Stimulated activated CD4-positive, alpha-beta T cell treated with anti-CD3 and anti-CD28 coated beads, Interleukin-2, amount 100 ng/mL, for 4 hours (primary cell): ENCODE measurements at regions not wholly inside any gene's neighbourhood (a gene's known extent, or its start where the extent isn't known, plus 50 kb on each side); places are given as distances from the start of the nearest gene placed in this dataset.
"Not testable (repeated sequence)": the region's sequence is repeated elsewhere in the genome, so short reads cannot be mapped to it uniquely, and the experiment has no call there.

Source experiments
- DNase-seq: peaks from one replicate; pipeline ENCODE4 v3.0.0-alpha.2; 2020; ENCODE audit warnings: low read depth

DNA sequence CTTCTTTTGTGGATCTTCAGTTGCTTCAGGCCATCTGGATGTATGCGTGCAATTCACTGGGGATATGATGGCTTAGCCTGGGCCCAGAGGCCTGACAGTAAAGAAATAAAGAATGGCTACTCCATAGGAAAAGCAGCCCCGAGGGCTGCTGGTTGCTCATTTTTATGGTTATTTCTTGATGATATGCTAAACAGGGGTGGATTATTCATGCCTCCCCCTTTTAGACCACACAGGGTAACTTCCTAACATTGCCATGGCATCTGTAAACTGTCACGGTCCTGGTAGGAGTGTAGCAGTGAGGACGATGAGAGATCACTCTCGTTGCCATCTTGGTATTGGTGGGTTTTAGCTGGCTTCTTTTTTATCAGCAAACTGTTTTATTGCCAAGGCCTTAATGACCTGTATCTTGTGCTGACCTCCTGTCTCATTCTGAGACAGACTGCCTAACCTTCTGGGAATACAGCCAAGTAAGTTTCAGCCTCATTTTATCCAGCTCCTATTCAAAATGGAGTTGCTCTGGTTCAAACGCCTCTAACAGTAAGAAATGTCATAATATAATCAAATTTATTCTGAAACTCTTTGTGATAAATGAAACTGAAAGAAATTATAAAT lies 60.5 kb downstream of the DSEL start:
- DNase-seq: no peak

DNA sequence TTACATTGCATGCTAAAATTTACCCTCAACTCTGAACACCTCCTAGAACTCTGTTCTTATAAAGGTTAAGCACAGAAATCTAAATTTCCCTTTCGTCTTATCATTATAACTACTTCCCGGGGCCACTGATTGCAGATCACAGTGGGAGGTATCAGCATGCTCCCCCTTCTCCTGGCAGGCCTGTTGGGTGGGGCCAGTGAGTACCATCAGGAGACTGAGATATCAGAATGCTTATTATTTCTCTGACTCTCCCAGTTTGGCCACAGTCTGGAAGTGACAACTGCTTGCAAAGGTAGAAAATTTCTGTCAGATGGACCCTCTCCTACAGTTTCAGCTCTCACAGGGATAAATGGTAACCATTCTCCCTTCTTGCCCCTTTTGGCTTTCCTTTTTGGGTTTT lies 62.6 kb downstream of the DSEL start:
- DNase-seq: no peak

DNA sequence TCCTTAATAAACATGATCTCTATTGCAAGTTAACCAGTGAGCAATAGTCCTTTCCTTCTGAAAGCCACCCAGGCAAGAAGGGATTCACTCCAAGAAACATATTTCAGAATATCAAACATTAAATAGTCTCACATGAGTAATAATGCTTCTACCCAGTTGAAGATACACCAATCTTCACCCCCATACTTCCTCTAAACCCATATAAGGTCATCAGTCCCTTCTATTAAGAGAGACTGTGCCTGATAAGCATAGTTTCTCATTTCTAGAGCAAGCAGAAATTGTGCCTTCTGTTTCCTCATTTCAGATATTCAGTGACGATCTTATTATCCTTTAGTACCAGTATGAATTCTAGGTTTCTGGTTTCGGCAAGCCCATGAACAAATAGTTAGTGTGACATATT lies 64.6 kb downstream of the DSEL start:
- no peak for DNase-seq

DNA sequence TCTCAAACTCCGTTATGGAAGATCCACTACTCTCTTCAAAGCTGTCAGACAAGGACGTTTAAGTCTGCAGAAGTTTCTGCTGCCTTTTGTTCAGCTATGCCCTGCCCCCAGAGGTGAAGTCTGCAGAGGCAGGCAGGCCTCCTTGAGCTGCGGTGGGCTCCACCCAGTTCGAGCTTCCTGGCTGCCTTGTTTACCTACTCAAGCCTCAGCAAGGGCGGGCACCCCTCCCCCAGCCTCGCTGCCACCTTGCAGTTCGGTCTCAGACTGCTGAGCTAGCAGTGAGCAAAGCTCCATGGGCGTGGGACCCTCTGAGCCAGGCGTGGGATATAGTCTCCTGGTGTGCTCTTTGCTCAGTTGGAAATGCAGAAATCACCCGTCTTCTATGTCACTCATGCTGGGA lies 65.4 kb downstream of the DSEL start:
- not testable (repeated sequence) for DNase-seq

DNA sequence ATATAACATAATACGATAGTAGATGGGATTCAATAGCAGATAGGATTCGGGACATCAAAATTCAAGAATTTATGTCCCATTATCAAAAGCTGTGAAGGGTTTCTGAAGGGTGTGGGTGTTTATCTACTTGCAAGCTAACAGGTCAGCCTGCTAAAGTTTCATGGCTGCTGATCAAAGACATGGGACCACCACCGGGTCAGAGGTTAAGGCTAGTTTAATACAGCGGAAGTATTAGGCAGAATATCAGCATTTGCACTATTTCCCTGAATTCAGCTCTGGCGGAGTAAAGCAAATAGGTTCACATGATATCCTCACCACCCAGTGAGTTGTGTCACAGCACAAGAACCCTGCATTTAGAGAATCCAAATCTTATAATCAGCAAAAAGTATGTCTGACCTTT lies 82.5 kb downstream of the DSEL start:
- DNase-seq: no peak

DNA sequence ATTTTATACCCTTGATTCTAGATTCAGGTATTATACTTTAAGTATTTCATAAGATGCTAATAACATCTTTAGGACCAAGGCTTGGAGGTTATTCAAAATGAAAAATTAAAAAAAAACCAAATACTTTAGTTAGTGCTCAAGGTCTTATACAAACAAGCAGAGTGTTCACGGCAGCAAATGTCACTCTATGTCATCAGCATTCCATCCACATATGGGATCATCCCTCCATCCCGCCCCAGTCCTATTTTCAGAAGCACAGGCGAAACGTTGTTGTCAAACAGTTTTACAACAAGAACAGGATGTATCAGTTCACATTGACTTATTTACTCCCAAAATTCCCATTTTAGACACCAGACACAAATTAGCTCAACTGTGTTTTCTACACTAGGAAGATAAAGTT lies 83.7 kb downstream of the DSEL start:
- no peak for DNase-seq

DNA sequence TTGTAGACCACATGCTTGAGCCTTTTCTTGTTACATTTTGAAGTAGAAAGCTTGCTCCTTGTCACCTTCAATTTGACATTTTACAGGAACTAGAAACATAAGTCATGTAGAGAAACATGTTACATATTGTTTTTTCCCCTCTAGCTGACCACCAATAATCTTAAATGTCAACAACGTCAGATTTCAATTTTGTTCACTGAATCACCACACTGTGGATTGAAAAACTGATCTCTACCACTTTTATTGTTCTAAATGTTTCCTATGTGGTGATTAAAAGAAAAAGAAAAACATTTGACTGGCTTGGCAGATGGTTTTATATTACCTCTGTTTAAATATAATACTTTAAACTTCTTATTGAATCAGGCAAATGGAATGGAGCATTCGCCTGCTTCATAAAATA lies 87.7 kb downstream of the DSEL start:
- DNase-seq: no peak

DNA sequence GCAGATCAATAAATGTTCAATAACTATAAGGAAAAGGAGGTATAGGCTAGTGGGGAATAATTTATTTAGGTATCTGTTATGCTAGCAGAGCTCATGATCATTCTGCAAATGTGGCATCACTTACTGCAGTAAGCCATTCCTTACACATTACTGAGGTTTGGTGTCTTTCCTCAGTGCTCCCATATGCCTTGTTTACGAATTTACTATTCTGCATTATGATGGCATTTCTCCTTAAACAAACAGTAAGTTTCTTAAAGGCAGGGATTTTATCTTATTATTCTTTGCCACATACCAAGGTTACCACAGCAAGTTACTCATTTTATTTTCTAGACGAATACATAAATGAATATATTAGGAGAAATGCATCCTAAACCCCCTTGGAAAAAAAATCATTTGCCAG lies 88.4 kb downstream of the DSEL start:
- no peak for DNase-seq

DNA sequence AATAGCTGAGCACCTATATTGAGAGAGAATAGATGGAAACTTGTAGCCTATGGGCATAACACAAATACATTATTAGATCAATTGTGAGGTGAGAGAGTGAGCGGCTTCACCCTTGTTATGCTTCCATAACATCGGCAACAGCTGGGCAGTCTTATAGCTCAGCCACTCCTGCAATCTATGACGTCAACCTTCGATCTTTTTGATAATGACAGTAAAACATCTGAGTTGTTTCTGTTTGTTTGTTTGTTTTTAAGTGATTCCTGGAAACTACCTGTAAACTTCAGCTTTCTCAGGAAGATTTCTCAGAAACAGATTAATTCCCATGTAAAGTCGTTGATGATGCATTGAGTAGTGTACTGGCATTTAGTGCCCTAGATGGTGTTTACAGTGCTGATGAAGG lies 90.0 kb downstream of the DSEL start:
- no peak for DNase-seq

DNA sequence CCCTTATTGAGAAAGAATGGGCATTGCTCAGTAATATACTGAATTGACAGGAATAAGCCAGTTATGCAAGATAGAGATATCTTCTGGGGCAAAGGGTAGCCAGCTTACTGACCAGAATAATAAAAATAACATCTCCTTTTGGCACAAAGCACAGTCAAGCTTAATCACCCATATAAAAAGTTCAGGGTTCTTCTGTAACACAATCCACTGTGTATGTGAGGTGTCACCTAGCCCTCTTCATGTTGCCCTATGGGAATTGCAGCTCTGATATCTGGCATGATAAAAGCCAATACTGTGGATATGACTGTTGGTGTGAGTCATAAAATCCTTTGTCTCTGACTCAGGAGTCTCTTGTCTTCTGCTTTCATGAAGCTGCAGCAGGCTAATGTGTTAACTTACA lies 90.8 kb downstream of the DSEL start:
- DNase-seq: no peak

DNA sequence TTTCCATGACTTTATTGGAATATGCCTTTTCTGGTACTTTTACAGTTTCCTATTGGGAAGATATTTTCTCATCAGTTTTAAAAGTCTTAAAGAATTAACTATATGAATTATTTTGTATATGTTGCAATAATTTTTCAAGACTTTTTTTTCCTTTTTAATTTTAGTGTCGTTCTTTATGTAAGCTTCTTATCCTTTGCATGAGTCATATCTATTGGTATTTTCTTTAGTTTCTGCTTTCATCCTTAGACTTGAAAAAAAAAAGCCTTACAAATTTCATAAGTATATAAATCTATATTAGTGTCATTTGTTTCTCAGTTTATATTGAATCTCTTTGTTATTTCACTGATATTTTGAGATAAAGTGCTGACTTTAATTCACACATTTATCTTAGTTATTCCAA lies 94.9 kb downstream of the DSEL start:
- no peak for DNase-seq

DNA sequence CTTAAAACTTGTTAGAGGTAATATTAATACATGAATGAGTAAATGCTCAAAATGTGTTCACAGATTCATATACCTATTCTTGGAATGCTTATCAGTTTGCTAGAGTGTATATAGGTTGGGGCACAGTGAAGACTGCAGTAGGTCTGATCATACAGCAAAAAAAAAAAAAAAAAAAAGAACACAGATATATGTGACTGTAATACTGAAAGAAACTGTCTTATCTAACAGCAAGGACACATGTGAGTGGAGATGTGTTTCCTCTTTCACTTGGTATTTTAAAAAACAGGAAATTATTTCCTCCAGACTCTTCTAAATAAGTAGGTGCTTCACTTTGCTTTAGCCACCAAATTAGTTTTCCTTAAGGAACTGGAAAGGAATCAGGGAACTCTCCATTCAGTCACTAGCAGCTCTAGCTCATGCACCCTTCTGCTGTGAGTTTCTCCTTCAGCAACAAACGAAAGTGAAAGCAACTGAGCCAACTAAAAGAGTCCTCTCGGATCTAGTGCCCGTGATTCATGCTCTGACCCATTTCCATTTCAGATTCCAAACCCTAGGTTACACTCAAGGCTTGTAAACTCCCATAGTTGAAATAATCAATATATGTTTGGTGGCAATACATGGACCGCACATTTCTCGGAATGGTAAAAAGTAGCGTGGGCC lies 98.5 kb downstream of the DSEL start:
- DNase-seq: peak; percentile 13

DNA sequence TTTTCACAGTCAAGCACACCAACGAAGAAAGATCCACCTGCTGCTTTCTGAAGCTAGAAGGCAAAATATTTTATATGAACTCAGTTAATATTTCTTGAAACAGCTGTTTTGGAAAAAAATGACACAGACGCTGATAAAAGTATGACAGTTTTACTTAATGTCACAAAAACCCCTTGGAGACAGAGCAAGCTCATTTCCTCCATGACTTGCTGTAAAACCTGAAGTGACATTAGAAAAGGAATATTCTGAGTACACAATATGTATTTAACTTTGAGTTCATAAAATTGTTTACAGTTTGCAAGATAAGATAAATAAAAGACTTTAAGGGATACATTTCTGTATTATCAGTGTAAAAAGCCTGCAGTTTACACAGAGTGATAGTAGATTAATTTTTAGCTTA lies 105.4 kb downstream of the DSEL start:
- DNase-seq: no peak

DNA sequence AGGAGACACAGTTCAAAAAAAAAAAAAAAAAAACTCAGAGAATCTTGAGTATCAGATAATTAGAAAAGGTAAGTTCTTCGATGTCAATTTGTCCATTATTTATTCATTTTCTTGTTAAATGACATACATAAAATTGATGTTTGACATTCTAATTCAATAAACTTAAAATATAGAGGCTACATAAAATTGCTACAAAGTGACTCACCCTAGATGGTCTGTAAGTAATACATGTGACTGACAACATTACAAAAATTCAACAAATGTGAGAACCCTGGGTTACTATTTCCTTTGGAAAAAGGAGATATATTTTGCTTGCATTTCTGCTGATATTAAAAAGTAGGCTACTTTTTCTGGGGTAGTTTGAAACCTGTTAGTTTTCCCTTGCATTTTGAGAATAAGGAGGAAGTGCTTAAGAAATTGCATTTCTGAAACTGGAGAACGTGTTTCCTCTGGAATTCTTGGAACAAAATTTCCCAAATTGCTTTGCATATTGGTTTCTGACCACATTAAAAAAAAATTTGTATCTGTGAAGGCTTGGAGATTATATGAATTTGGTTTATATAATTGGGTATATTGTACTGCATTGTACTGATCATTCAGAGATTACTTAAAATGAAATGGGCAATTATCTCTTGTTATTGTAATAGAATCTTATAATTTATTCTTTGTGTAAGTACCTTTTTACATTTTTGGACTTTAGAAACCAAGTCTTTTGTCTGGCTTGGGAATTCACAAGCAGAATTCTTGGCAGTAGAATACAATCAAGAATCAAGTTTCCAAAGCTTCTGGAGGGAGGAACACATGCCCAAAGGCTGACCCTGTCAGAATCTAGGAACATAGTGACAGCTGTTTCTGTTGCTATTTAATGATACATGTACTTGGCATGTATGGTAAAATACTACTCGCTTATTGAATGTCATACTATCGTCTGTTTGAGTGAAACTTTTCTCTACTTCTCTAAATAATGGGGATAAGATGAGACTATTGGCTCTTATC lies 106.1 kb downstream of the DSEL start:
- no peak for DNase-seq

DNA sequence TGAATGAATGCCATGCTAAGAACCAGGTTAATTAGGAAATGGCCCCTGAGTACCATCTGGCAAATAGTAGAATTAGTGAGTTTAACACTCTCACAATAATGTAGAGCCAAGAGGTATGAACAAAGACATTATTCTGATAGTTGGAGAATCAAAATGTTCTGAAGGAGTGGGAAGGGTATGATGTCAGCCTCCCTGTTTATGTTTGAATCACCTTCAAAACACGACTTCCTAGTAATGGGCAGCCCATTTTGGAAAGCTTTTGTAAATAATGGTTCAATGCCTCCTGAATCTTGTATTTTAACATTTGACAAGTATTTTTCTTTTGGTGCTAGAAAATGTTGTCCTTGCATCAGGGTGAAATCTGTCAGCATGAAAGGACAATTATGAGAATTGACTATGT lies 108.3 kb downstream of the DSEL start:
- no peak for DNase-seq

DNA sequence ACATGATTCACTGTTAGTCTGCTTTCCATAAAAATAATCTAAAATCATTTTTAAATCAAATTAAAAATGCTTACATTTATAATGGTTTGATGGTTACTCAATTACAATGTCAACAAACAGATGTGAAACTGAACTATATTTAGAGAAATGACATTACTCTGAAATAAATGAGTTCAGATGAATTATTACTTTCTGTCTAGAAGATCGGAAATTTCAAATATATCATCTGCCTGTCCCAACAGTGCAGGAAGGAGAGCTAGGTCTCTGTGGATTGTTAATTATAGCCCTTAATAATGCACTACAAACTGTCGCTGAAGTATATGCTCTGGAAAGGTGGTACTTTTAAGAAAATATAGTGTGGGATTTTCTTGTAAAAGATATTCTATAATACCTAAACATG lies 109.8 kb downstream of the DSEL start:
- DNase-seq: no peak

DNA sequence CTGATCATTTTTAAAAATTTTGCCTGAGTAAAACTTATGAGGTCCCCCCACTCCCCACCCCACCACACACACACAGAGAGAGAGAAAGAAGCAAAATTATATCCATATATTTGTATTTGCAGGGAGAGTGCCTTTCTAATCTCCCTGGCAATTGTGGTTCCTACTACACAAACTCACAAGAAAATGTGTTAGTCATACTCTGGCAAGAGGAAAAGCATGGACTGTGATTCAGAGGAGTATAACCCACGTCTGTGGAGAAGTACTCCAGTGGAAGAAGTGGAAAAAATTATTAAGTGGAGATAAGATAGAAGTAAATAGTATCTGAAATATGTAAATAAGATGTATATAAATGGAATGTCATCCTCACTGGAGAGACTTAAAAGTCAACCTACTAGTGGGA lies 114.0 kb downstream of the DSEL start:
- DNase-seq: no peak

DNA sequence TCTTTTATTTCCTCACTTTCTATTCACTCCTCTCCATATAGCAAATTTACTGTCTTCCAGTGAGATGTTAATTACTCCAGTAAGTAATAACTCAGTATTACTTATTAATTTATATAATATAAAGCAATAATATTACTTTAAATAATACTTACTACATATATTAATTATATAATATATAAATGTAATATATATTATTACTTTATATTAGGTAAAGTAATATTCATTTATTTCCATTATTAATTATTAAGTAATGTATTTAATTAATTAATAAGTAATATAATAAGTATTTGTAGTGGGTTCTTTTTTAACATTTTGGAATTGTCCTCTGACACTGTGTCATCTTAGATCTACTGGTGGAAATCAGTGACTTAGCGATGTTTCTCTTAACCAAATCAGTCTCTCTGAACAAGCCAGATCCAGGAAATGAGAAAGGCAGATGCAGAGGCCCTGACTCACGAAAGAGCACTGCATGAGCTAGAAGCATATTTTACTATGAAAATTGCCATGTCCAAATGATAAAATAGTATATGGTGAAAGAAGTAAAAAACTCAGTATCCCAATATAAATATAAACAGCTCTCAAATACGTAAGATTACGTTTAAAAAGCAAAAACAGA lies 115.9 kb downstream of the DSEL start:
- no peak for DNase-seq

DNA sequence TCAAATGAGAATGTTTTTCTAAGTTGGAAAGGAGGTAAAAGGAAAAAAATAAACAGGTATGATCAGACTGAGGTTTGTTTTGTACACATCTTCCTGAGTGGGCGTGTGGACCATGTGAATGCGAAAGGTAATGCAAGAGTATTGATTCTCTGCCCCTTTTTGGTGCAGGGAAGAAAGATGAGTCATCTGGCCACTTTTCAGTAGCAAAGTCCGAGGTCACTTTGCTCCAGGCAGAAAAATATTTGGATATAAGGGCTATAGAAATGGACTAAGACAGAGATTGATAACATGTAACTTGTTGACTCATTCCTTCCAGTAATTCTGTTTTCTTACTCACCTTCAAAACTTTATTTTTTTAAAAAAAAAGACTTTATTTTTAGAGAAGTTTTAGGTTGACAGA lies 130.5 kb downstream of the DSEL start:
- DNase-seq: no peak

DNA sequence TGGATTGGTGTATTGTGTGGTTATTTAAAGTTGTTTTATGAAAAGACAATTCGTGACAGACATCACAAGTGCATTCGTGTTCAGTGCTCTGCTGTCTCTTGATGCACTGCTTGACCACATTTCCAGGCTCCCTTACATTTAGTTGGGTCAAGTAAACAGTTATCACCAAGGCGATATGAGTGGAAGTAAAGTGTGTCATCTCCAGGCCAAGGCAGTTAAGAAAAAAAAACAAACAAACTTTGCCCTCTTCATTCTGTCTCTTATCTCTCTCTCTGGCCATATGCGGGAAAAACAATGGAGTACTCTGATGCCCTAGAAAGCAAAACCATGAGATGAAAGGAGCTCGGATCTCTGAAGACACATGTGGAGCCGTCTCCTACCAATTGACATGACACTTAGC lies 131.1 kb downstream of the DSEL start:
- no peak for DNase-seq

DNA sequence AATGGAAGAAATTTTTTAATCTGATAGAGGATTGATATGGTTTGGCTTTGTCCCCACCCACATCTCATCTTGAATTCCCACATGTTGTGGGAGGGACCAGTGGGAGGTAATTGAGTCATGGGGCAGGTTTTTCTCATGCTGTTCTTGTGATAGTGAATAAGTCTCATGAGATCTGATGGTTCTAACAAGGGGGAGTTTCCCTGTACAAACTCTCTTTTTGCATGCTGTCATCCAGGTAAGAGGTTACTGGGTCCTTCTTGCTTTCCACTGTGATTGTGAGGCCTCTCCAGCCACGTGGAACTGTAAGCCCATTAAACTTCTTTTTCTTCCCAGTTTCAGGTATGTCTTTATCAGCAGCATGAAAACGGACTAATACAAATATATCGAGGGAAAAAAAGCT lies 132.5 kb downstream of the DSEL start:
- not testable (repeated sequence) for DNase-seq

DNA sequence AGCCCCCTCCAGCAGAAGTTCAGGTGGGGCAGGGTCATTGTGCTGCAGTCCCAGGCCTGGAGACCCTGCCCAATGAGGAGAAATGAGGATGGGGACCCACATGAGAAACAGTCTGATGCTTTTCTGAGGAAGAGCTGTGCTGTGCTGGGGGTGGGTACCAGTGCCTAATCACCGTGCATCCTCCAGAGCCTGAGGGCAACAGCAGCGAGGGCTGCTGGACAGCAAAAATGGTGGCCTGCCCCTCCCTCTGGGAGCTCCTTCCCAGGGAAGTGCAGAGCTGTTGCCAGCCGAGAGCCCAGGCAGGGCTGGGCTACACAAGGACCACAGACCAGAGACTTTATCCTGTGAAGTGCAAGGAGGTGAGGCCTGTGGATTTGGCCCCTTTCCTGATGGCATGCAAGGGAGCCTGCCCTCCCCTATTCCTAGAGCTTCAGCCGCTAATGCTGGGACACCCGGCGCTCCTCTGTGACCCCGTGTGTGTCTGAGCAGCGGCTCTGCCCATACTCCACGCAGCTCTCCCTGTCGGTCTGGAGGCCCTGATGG lies 134.8 kb downstream of the DSEL start:
- DNase-seq: no peak
